ENCODE measurements at regions not wholly inside any gene's neighbourhood (a gene's known extent, or its start where the extent isn't known, plus 50 kb on each side); places are given as distances from the start of the nearest gene placed in this dataset.

DNA sequence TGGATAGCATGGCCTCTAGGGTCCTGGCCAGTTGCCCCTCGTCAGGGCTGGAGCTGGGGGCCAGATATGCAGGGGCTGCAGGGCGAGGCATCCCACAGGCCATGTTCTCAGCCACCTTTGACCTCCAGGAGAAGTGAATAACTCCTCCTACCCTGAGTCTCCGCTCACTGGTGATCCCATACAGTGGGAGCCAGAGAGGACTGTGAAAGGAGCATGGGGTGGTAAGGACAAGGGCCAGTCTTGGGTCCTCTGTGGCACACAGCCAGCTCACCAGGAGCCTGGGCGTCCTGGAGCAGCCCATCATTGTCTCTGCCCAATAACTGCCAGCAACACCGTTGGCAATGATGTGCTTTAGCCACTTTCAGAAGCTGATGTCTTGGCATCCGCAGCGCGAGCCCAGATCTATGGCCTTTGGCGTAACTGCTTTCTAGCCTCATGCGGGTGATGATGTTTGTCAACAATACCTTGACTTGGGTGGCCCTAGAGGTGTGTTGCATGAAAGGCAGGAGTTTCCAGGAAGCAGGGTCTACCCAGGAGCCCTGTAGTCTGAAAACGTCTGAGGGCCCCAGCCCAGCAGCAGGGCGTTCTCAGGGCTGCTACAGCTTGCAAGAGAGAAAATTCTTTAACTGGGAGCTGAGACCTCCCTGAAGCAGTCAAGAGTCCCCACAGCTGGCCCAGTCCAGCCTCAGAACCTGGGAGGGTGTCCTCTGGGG, 61.1 kb upstream of the IQSEC1 start:
- DNase-seq, result no peak

DNA sequence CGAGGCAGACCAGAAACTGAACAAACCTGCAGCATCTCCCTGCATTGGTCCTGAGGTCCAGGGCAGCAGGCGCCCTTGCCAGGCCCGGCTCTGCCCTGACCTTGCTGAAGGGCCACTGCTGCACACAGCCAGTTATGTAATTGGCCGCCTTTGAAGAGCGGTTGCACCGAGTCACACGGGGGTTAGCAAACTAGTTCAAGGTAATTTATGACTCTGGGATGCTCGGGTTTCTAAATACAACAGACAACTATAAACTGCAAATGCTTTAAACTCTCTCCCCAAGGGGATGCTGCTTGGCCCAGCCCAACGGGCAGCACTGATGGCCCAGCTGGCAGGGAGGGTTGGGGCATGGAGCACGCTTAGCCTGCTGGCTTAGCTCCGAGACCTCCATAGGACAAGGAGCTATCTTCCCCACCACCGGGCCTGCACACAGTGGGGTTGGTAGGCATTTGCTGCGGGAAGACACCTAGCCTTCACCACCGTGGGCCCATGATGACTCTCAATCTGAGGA, 60.3 kb upstream of the IQSEC1 start:
- no peak for DNase-seq

DNA sequence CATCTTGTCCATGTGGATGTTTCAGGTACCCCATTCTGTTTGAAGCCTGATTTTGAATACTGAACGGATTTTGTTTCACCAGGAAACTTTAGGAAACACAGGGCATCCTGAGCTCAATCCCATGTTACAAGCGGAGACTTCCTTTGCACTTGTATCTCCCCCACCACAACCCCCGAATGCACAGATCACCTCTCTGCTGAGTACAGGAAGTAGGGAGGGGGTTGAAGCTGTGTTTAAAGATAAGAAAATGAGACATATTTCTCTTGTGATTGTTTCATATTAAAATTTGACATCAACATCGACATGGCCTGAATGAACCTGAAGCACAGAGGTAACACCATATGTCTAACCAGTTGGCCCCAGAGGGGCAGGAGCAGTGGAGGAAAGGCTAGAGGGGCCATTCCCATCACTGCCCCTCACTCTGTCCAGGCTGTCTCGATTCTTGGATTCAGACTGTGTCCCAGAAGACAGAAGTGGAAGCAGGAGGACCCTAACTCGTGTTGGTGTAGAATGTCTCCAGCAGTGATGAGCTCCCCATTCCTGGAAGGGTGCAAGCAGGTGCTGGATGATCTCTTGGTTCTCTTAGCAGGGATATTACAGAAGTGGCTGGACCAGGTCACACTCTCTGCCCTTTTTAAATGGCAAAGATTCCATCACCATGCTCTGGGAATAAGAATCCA, 59.6 kb upstream of the IQSEC1 start:
- no peak for DNase-seq

DNA sequence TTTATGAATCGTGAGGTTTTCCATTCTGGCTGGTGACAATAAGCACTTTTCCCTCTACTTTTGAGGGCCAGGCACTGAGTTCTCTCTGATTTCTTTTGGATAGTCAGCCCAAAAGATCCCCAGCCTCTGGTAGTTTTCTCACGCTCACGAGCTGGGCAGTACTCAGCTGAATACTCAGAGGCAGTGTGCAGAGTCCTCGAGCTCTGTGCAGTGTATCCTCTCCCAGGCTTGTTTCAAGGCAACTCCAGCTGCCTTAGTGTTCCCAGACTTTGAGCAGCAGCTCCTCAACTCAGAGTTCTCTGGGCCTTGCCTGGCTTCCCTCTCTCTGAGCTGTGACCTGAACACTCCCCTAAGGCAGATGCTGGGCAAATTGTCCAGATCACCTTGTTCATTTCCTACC, 59.1 kb upstream of the IQSEC1 start:
- DNase-seq, result no peak

DNA sequence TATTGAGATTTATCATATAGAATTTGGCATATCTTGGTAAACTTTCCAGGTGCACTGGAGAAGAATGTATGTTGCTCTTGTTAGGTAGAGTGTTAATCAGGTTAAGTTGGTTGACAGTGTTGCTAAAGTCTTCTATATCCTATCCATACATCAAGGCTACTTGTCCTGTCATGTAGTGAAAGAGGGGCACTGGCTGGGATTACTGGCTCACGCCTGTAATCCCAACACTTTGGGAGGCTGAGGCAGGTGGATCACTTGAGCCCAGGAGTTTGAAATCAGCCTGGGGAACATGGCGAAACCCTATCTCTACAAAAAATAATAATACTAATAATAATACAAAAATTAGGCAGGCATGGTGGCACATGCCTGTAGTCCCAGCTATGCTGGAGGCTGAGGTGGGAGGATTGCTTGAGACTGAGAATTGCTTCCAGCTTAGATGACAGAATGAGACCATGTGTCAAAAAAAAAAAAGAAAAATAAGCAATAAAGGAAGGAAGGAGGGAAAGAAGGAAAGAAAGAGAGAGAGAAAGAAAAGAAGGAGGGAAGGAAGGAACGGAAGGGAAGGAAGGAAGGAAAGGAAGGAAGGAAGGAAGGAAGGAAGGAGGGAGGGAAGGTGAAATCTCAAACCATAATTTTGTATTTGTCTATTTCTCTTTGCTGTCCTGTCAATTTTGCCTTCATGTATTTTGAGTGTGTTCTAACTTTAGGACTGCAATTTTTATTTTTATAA, 57.4 kb upstream of the IQSEC1 start:
- DNase-seq, result no peak

DNA sequence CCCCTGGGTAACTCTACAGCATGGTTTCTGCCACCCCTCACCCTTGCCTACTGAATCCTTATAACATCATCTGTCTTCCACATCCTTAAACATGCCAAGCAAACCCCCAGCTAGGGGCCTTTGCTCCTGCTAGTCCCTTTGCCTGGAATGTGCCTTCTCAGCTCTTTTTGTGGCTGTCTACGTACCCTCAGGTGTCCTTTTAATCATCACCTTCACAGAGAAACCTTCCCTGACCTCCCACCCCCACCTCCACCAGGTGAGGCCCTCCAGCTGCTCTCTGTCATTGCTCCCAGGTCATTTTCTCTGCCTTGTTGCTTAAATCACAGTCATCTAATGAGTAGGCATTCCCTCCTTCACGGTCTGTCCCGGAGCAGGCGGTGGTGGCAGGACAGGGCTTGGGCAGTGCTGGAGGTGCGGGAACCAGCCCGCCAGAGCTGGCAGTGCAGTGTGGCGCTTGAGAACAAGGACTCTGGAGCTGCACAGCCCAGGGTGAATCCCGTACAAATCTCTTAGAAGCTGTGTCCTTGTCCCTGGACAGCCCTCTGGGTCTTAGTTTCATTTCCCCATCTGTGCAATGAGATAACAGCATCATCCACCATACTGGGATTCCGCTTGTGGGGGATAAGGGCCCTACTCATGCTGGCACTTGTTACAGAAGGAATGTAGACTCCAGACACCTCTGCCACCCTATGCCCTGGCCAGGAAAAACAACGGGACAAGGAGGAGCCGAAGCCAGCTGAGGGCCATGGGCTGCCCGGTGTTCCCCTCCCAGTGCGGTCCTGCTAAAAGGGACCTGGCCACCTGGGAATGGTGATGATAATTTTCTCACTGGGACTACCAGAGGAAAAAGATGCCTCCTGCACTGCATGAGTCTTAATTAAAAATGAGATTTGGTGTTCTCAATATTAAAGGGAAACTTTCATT, 52.1 kb upstream of the IQSEC1 start:
- no peak for DNase-seq

DNA sequence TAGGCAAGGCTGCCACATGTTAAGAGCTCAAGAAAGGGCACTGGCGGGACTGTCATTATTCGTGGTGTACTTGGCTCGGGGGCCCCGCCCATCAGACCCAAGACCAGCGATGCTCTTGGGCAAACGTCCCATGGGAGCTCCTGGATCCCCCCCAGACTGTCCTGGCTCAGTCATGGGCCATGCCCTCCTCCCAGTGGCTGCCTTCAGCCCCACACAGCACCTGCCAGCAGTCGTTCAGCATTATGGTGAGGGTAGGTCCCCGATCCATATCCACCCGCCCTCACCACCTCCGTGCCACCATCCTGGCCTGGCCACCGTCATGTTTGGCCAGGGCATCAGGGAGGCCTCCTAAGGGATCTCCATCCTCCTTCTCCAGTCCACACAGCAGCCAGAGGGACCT, 51.4 kb upstream of the IQSEC1 start:
- no peak for DNase-seq

DNA sequence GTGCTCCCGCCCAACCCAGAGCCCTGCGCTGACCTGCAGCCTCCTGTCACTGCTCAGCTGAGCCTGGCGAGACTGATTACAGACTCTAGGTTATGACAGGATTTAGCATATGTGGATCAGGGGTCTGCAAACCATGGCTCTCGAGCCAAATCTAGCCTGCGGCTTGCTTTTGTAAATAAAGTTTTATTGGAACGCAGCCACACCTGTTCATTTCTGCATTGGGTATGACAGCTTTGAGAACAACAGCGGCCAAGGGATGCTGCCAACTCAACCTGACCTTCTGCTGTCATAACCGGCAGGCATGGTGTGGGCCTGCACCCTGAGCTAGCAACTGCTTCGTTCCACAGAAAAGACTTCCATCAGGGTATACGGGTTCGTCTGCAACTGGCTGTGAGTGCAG, 50.5 kb upstream of the IQSEC1 start:
- no peak for DNase-seq

DNA sequence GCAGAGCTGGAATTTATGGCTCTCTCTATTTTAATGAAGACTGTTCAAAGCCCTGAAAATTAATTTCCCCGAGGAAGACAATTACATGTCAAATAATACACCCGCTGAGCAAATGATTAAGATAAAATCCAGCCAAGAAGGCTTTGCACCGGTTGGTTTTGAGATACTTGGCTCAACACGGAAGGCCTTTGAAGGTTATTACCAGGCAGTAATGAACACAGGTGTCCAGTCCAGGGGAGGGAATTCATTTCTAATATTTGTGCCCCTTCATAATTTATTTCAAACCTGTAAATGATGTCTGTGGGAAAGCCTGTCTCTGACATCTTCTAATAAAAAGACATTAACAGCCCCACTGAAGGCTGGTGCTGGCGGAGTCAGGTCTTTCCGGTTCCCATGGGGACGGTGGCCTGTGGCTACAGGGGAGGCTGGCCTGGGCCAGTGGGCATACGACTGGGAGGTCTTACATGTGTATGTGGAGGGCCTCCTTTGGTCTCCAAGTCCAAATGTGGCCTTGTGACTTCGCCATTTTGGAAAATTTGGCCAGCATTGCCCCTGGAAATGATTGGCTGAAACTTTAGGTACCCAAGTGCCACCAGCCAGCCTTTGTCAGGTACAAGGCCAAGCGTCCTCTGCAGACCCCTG, 49.9 kb upstream of the IQSEC1 start:
- no peak for DNase-seq
